A673 (cell line): ENCODE measurements at regions not wholly inside any gene's neighbourhood (a gene's known extent, or its start where the extent isn't known, plus 50 kb on each side); places are given as distances from the start of the nearest gene placed in this dataset.

ENCODE experiments used
- BruUV-seq: library from RNA; stranded (reverse); fragments of 400-500 nt; replicated peaks from 2 replicates; lab custom pipeline; 2021; lab: Mats Ljungman, UMichigan
- CTCF ChIA-PET: fragments of 300-600 bp; sonication (Branson Sonifier 250); formaldehyde crosslinking; loops from one replicate; lab custom pipeline; 2022; ENCODE audit warnings: antibody characterized with exemption; lab: Charles Lee
- POLR2A ChIA-PET: fragments of 300-600 bp; sonication (Branson Sonifier 250); formaldehyde crosslinking; loops from one replicate; lab custom pipeline; 2022; ENCODE audit warnings: antibody characterized with exemption; ENCODE audit not compliant: low non-redundant PET; lab: Charles Lee
- DNase-seq: peaks from one replicate; pipeline ENCODE4 v3.0.0-alpha.2; 2015; ENCODE audit warnings: low spot score
- H3K27ac ChIP-seq: fragments of 200-600 bp; sonication (generic); 2 replicates; pipeline ENCODE4 v1.5.1; 2016; ENCODE audit warnings: mixed run types, low read depth, mild to moderate bottlenecking, mixed read lengths, antibody characterized with exemption, low read length; ENCODE audit not compliant: poor library complexity, severe bottlenecking
- H3K27me3 ChIP-seq: fragments of 200-600 bp; sonication (generic); replicated peaks from 2 replicates; pipeline ENCODE4 v1.6.1; 2017; ENCODE audit warnings: mixed run types, low read depth, mild to moderate bottlenecking, mixed read lengths, antibody characterized with exemption, low read length; ENCODE audit not compliant: insufficient read depth, poor library complexity
- H3K36me3 ChIP-seq: fragments of 200-600 bp; sonication (generic); 2 replicates; pipeline ENCODE4 v1.6.1; 2016; ENCODE audit warnings: mixed run types, mild to moderate bottlenecking, mixed read lengths, antibody characterized with exemption, low read length; ENCODE audit not compliant: insufficient read depth, poor library complexity, severe bottlenecking
- H3K4me1 ChIP-seq: fragments of 200-600 bp; sonication (generic); 2 replicates; pipeline ENCODE4 v1.6.1; 2017; ENCODE audit warnings: mixed run types, mild to moderate bottlenecking, mixed read lengths, antibody characterized with exemption, low read length; ENCODE audit not compliant: insufficient read depth, poor library complexity, severe bottlenecking
- H3K4me3 ChIP-seq: fragments of 200-600 bp; sonication (generic); 2 replicates; pipeline ENCODE4 v1.5.1; 2016; ENCODE audit warnings: low read depth, mixed run types, mild to moderate bottlenecking, mixed read lengths, low read length; ENCODE audit not compliant: poor library complexity, severe bottlenecking
- H3K9me3 ChIP-seq: fragments of 200-600 bp; sonication (generic); 2 replicates; pipeline ENCODE4 v1.6.1; 2016; ENCODE audit warnings: mixed run types, low read depth, mild to moderate bottlenecking, mixed read lengths, antibody characterized with exemption, low read length; ENCODE audit not compliant: poor library complexity, severe bottlenecking
- CTCF ChIP-seq: fragments of 300-800, 200-600 bp; sonication (generic); conservative IDR thresholded peaks from 2 replicates; pipeline ENCODE4 v1.5.1; 2017; ENCODE audit warnings: low read depth, mild to moderate bottlenecking, antibody characterized with exemption, low read length, moderate library complexity, mixed read lengths
- EZH2 ChIP-seq: fragments of 200-600 bp; sonication (generic); IDR thresholded peaks from 2 replicates; pipeline ENCODE4 v1.6.1; 2017; ENCODE audit warnings: borderline replicate concordance, low read depth, mild to moderate bottlenecking, mixed read lengths, antibody characterized with exemption, low read length; ENCODE audit not compliant: poor library complexity, severe bottlenecking
- intact Hi-C: fragments of 100-400 bp; cut with micrococcal nuclease; formaldehyde crosslinking; loops from one replicate; pipeline ENCODE4 v1.10.0; 2022; ENCODE audit not compliant: unreplicated experiment

GRCh38 chr14:98173305-98173704 lies 1098.7 kb downstream of the BCL11B start:
- Histone ChIP-seq H3K4me3 (no peak overlapping the region), H3K4me1 (no peaks in the 10 kb centered on the region), H3K27me3 (no peaks in the 10 kb centered on the region), H3K27ac (no peak overlapping the region), H3K36me3 (no peaks in the 10 kb centered on the region), H3K9me3 (no peaks in the 10 kb centered on the region)
- TF ChIP-seq EZH2 (no peak), CTCF (no peak)
- DNase-seq, result no peak
- BruUV-seq, result no TSS peak
- ChIA-PET POLR2A (no interaction called here), CTCF (no interaction called here)
- intact Hi-C loops, result no loop called here

GRCh38 chr14:98174041-98174440 lies 1098.0 kb downstream of the BCL11B start:
- H3K4me1 ChIP-seq, result no peaks in the 10 kb centered on the region
- no peaks in the 10 kb centered on the region for H3K36me3 ChIP-seq
- H3K9me3 ChIP-seq, result no peaks in the 10 kb centered on the region
- BruUV-seq, result no TSS peak
- ChIA-PET POLR2A (no interaction called here), CTCF (no interaction called here)
- no peak overlapping the region for H3K27ac ChIP-seq
- no peak for TF ChIP-seq EZH2
- TF ChIP-seq CTCF, result no peak
- DNase-seq, result no peak
- no peak overlapping the region for H3K4me3 ChIP-seq
- H3K27me3 ChIP-seq, result no peaks in the 10 kb centered on the region
- intact Hi-C loops, result no loop called here

GRCh38 chr14:98175436-98175835 lies 1096.6 kb downstream of the BCL11B start:
- H3K27me3 ChIP-seq, result no peaks in the 10 kb centered on the region
- H3K36me3 ChIP-seq, result no peaks in the 10 kb centered on the region
- CTCF ChIA-PET, result no interaction called here
- no peak overlapping the region for H3K27ac ChIP-seq
- H3K4me1 ChIP-seq, result no peaks in the 10 kb centered on the region
- TF ChIP-seq EZH2, result no peak
- no peak for TF ChIP-seq CTCF
- DNase-seq, result no peak
- H3K9me3 ChIP-seq, result no peaks in the 10 kb centered on the region
- intact Hi-C loops, result no loop called here
- BruUV-seq, result no TSS peak
- no peak overlapping the region for H3K4me3 ChIP-seq
- POLR2A ChIA-PET, result no interaction called here

GRCh38 chr14:98175881-98176280 lies 1096.1 kb downstream of the BCL11B start:
- Histone ChIP-seq H3K36me3 (no peaks in the 10 kb centered on the region), H3K27ac (no peak overlapping the region), H3K27me3 (no peaks in the 10 kb centered on the region), H3K9me3 (no peaks in the 10 kb centered on the region), H3K4me3 (no peak overlapping the region), H3K4me1 (no peaks in the 10 kb centered on the region)
- no TSS peak for BruUV-seq
- ChIA-PET CTCF (no interaction called here), POLR2A (no interaction called here)
- DNase-seq, result no peak
- TF ChIP-seq CTCF, result no peak
- TF ChIP-seq EZH2, result no peak
- intact Hi-C loops, result no loop called here
